ENCODE measurements at regions not wholly inside any gene's neighbourhood (a gene's known extent, or its start where the extent isn't known, plus 50 kb on each side); places are given as distances from the start of the nearest gene placed in this dataset.

- intact Hi-C loops (cut with DNase I), result no loop called here
- no peak for TF ChIP-seq EP300 (IDR thresholded peaks at IDR 0.05)
- TF ChIP-seq POLR2A (IDR thresholded peaks at IDR 0.05), result no peak
- TF ChIP-seq CTCF (IDR thresholded peaks at IDR 0.05), result no peak
- H3K4me1 ChIP-seq (ENCODE audit: insufficient read depth), result no peaks in the 10 kb centered on the region
- H3K27me3 ChIP-seq, result no peaks in the 10 kb centered on the region
- H3K36me3 ChIP-seq, result no peaks in the 10 kb centered on the region
- H3K27ac ChIP-seq, result no peak overlapping the region
- no peaks in the 10 kb centered on the region for H3K9me3 ChIP-seq
- no peak overlapping the region for H3K4me3 ChIP-seq
- DNase-seq, result no peak
- WGBS, 3 donors, result 79 to 87% (median 86%) methylated on average over 4 of the region's 4 CpGs
Observed at GRCh38 chr13:50573066-50573465, 270.4 kb downstream of the DLEU7 start.

DNA sequence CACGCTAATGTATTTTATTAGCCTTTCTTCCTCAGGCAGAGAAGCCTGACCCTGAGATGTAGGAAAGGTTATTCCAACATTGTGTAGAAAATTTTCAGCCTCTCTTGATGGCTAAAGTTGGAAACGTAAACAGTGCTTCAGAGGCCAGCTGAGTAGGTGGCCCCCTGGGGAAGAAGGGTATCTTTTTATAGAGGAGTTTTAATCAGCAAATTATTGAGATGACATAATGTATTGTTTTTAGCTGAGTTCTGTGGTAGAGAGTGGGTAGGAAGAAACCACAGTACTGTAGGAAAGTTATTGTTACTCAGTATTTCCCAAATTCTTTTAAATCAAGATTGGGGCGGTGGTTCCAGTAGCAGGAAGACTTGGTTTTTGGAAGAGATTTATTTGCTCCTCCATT lies 268.8 kb downstream of the DLEU7 start:
- intact Hi-C loops (cut with DNase I), result no loop called here
- no peak for DNase-seq
- no peak for TF ChIP-seq CTCF (IDR thresholded peaks at IDR 0.05)
- no peak for TF ChIP-seq POLR2A (IDR thresholded peaks at IDR 0.05)
- no peak for TF ChIP-seq EP300 (IDR thresholded peaks at IDR 0.05)
- no peak overlapping the region for H3K4me3 ChIP-seq
- H3K27ac ChIP-seq, result no peak overlapping the region
- no peaks in the 10 kb centered on the region for H3K9me3 ChIP-seq
- WGBS, 3 donors, result 27 to 34% (median 29%) methylated on average over 3 of the region's 3 CpGs
- H3K27me3 ChIP-seq, result no peaks in the 10 kb centered on the region
- H3K4me1 ChIP-seq (ENCODE audit: insufficient read depth), result no peaks in the 10 kb centered on the region
- no peaks in the 10 kb centered on the region for H3K36me3 ChIP-seq

- H3K4me1 ChIP-seq (ENCODE audit: insufficient read depth), result no peaks in the 10 kb centered on the region
Observed at GRCh38 chr13:50575138-50575537, 268.4 kb downstream of the DLEU7 start.

GRCh38 chr13:50576156-50576555 lies 267.3 kb downstream of the DLEU7 start:
- Histone ChIP-seq H3K4me3 (no peak overlapping the region), H3K27me3 (no peaks in the 10 kb centered on the region), H3K4me1 (ENCODE audit: insufficient read depth) (no peaks in the 10 kb centered on the region), H3K9me3 (no peaks in the 10 kb centered on the region), H3K27ac (no peak overlapping the region), H3K36me3 (no peaks in the 10 kb centered on the region)
- 56 to 69% (median 62%) methylated on average over 6 of the region's 6 CpGs for WGBS, 3 donors
- TF ChIP-seq POLR2A (IDR thresholded peaks at IDR 0.05) (no peak), EP300 (IDR thresholded peaks at IDR 0.05) (no peak), CTCF (IDR thresholded peaks at IDR 0.05) (no peak)
- no peak for DNase-seq
- intact Hi-C loops (cut with DNase I), result no loop called here

More at GRCh38 chr13:50575138-50575537, 268.4 kb downstream of the DLEU7 start:
- TF ChIP-seq POLR2A (IDR thresholded peaks at IDR 0.05) (no peak), CTCF (IDR thresholded peaks at IDR 0.05) (no peak), EP300 (IDR thresholded peaks at IDR 0.05) (no peak)
- WGBS, 3 donors, result 93 to 97% (median 96%) methylated on average over 3 of the region's 3 CpGs
- DNase-seq, result no peak
- intact Hi-C loops (cut with DNase I), result no loop called here
- Histone ChIP-seq H3K27ac (no peak overlapping the region), H3K9me3 (no peaks in the 10 kb centered on the region), H3K36me3 (no peaks in the 10 kb centered on the region), H3K27me3 (no peaks in the 10 kb centered on the region), H3K4me3 (no peak overlapping the region)

DNA sequence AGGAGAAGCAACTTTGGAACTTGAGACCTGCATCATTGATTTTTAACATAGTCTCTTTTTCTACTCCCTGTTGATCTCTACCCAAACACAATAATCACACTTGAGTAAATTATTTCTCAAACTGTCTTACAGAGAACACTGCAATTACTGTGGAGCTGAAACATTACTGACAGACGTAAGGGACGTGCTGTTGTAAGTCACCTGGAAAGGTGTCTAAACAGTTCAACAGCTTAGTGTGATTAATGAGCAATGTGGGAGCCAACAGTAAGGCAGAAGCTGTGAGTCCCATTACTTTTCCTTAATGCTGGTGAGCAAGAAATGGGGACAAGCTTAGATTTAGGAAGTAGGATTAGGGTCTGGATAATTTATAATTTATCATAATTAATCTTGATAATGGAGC lies 265.7 kb downstream of the DLEU7 start:
- no peak for DNase-seq
- Histone ChIP-seq H3K4me1 (ENCODE audit: insufficient read depth) (no peaks in the 10 kb centered on the region), H3K36me3 (no peaks in the 10 kb centered on the region), H3K9me3 (no peaks in the 10 kb centered on the region), H3K27ac (no peak overlapping the region), H3K4me3 (no peak overlapping the region), H3K27me3 (no peaks in the 10 kb centered on the region)
- no peak for TF ChIP-seq CTCF (IDR thresholded peaks at IDR 0.05)
- no peak for TF ChIP-seq POLR2A (IDR thresholded peaks at IDR 0.05)
- no peak for TF ChIP-seq EP300 (IDR thresholded peaks at IDR 0.05)
- WGBS, 3 donors, result 86 to 88% (median 88%) methylated on average over 2 of the region's 2 CpGs
- intact Hi-C loops (cut with DNase I), result no loop called here

Data from ovary (tissue), 7 donors.